ENCODE measurements at regions not wholly inside any gene's neighbourhood (a gene's known extent, or its start where the extent isn't known, plus 50 kb on each side); places are given as distances from the start of the nearest gene placed in this dataset.

- TF ChIP-seq ZNF704 (tag by site-specific recombination; IDR thresholded peaks at IDR 0.05), result no peak
- TF ChIP-seq ZSCAN30 (tag by site-specific recombination; IDR thresholded peaks at IDR 0.05), result no peak
- no peak for TF ChIP-seq ZNF555 (tag by site-specific recombination; conservative IDR thresholded peaks at IDR 0.05)
- no peak for TF ChIP-seq ZNF202 (tag by site-specific recombination; IDR thresholded peaks at IDR 0.05; ENCODE audit: borderline replicate concordance)
- no peak; the same call in 1 of the 2 replicates for TF ChIP-seq ZNF660 (tag by site-specific recombination; IDR thresholded peaks at IDR 0.05)
- no peak for TF ChIP-seq ZNF785 (tag by site-specific recombination; IDR thresholded peaks at IDR 0.05)
- no peak for TF ChIP-seq ZBTB11 (tag by site-specific recombination; conservative IDR thresholded peaks at IDR 0.05; ENCODE audit: low read depth)
- TF ChIP-seq GFI1B (tag by site-specific recombination; IDR thresholded peaks at IDR 0.05), result no peak
- TF ChIP-seq PBX3 (CRISPR knock-in tag; IDR thresholded peaks at IDR 0.05), result no peak
- TF ChIP-seq ZNF623 (tag by site-specific recombination; IDR thresholded peaks at IDR 0.05), result peak; percentile 9; the same call in 1 of the 2 replicates
- no peak for TF ChIP-seq ZNF529 (tag by site-specific recombination; IDR thresholded peaks at IDR 0.05; ENCODE audit: insufficient replicate concordance)
- no peak for TF ChIP-seq ZNF112 (tag by site-specific recombination; IDR thresholded peaks at IDR 0.05)
- TF ChIP-seq ZBTB8A (tag by site-specific recombination; IDR thresholded peaks at IDR 0.05), result no peak
- TF ChIP-seq ZNF140 (tag by site-specific recombination; IDR thresholded peaks at IDR 0.05), result no peak
- TF ChIP-seq ZNF571 (tag by site-specific recombination; IDR thresholded peaks at IDR 0.05), result no peak
- no peak for TF ChIP-seq ZNF664 (tag by site-specific recombination; IDR thresholded peaks at IDR 0.05)
- TF ChIP-seq ZNF24 (tag by site-specific recombination; IDR thresholded peaks at IDR 0.05), result 0 out of 2 replicates have a peak, but pooled peaks have one; percentile 25
- TF ChIP-seq ZNF416 (tag by site-specific recombination; IDR thresholded peaks at IDR 0.05), result no peak
- TF ChIP-seq ZNF747 (tag by site-specific recombination; IDR thresholded peaks at IDR 0.05), result no peak
- no peak for TF ChIP-seq ZBTB6 (tag by site-specific recombination; IDR thresholded peaks at IDR 0.05)
- TF ChIP-seq ZNF10 (tag by site-specific recombination; IDR thresholded peaks at IDR 0.05), result peak; percentile 51; the same call in 1 of the 2 replicates
- TF ChIP-seq ZBTB44 (tag by site-specific recombination; IDR thresholded peaks at IDR 0.05), result no peak
- TF ChIP-seq YY2 (tag by site-specific recombination; IDR thresholded peaks at IDR 0.05), result no peak
- 0 out of 2 replicates have a peak, but pooled peaks have one; percentile 16 for TF ChIP-seq ZBTB48 (tag by site-specific recombination; IDR thresholded peaks at IDR 0.05)
- TF ChIP-seq ZNF530 (tag by site-specific recombination; IDR thresholded peaks at IDR 0.05; ENCODE audit: low read depth), result no peak
- TF ChIP-seq ZFP41 (tag by site-specific recombination; IDR thresholded peaks at IDR 0.05; ENCODE audit: borderline replicate concordance), result no peak
- no peak for TF ChIP-seq WT1 (tag by site-specific recombination; IDR thresholded peaks at IDR 0.05)
- no peak for TF ChIP-seq ZNF157 (tag by site-specific recombination; IDR thresholded peaks at IDR 0.05)
- no peak for TF ChIP-seq ZNF146 (tag by site-specific recombination; IDR thresholded peaks at IDR 0.05)
- TF ChIP-seq GLIS2 (tag by site-specific recombination; IDR thresholded peaks at IDR 0.05), result no peak
- peak; percentile 75 for TF ChIP-seq ZNF366 (tag by site-specific recombination; conservative IDR thresholded peaks at IDR 0.05)
- TF ChIP-seq GLIS1 (tag by site-specific recombination; IDR thresholded peaks at IDR 0.05), result peak; percentile 81
- no peak for TF ChIP-seq ZNF677 (tag by site-specific recombination; IDR thresholded peaks at IDR 0.05)
Measured at GRCh38 chr12:76636121-76636692, 76.6 kb upstream of the OSBPL8 start (continued).
